NB4 (cell line): ENCODE measurements at regions not wholly inside any gene's neighbourhood (a gene's known extent, or its start where the extent isn't known, plus 50 kb on each side); places are given as distances from the start of the nearest gene placed in this dataset.

Experiments used
- MAX ChIP-seq: IDR thresholded peaks from 2 replicates; pipeline ENCODE4 v1.6.1; 2011; ENCODE audit warnings: low read depth, low read length
- POLR2A ChIP-seq: IDR thresholded peaks from 2 replicates; pipeline ENCODE4 v1.6.1; 2011; ENCODE audit warnings: mild to moderate bottlenecking; ENCODE audit not compliant: insufficient read length; ENCODE audit errors: extremely low read depth

DNA sequence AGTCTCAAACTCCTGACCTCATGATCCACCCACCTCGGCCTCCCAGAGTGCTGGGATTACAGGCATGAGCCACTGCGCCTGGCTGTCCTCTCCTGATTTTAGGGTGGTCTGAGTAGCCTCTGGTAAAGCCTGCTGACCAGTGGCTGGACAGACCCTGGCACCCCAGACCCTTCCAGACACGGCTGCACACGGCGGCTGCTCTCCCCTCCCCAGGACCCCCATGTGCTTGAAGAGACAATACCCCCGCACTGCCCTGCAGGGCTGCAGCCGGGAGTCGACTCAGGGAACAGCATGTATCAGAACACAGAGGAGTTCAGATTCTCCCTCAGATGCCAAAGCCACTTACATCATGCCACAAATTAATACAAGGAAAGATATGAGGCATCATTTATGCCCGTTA, 58.3 kb upstream of the CFAP46 start:
- TF ChIP-seq POLR2A, result no peak
- no peak for TF ChIP-seq MAX
